Progenitor cell of endocrine pancreas (in vitro differentiated cells): ENCODE measurements at regions not wholly inside any gene's neighbourhood (a gene's known extent, or its start where the extent isn't known, plus 50 kb on each side); places are given as distances from the start of the nearest gene placed in this dataset.

Experiments
- DNase-seq: peaks from one replicate; pipeline ENCODE4 v3.0.0; 2021; ENCODE audit warnings: low spot score; ENCODE audit not compliant: unreplicated experiment
- H3K27ac Mint-ChIP-seq: 2 replicates; pipeline ENCODE4 v1.8.0; 2021; ENCODE audit warnings: mild to moderate bottlenecking, moderate library complexity, mixed read lengths
- H3K27me3 Mint-ChIP-seq: 2 replicates; pipeline ENCODE4 v1.8.0; 2021; ENCODE audit warnings: mixed read lengths
- H3K36me3 Mint-ChIP-seq: 2 replicates; pipeline ENCODE4 v1.8.0; 2022; ENCODE audit warnings: mixed read lengths; ENCODE audit not compliant: insufficient read depth
- H3K4me1 Mint-ChIP-seq: 2 replicates; pipeline ENCODE4 v1.8.0; 2021; ENCODE audit warnings: low read depth, mixed read lengths
- H3K4me3 Mint-ChIP-seq: 2 replicates; pipeline ENCODE4 v1.8.0; 2021; ENCODE audit warnings: low read depth, mild to moderate bottlenecking, moderate library complexity, mixed read lengths
- H3K9me3 Mint-ChIP-seq: 2 replicates; pipeline ENCODE4 v1.8.0; 2021; ENCODE audit warnings: low read depth, mixed read lengths
- CTCF ChIP-seq: fragments of 200-600 bp; sonication (generic); IDR thresholded peaks from one replicate; pipeline ENCODE4 v1.5.0; 2021; ENCODE audit warnings: antibody characterized with exemption, mild to moderate bottlenecking; ENCODE audit not compliant: unreplicated experiment

GRCh38 chr2:153179808-153180207 is 298.8 kb downstream of the RPRM start:
- peaks cover 3% of the 10 kb centered on the region for H3K9me3 Mint-ChIP-seq
- no peak for TF ChIP-seq CTCF

GRCh38 chr2:153169609-153170008 is 309.0 kb downstream of the RPRM start:
- no peaks in the 10 kb centered on the region for H3K27me3 Mint-ChIP-seq
- no peak for DNase-seq
- peaks cover 1% of the 10 kb centered on the region for H3K36me3 Mint-ChIP-seq
- no peak for TF ChIP-seq CTCF
- H3K4me3 Mint-ChIP-seq = no peak overlapping the region
- peaks cover 14% of the 10 kb centered on the region for H3K4me1 Mint-ChIP-seq
- peaks cover 5% of the 10 kb centered on the region for H3K9me3 Mint-ChIP-seq
- H3K27ac Mint-ChIP-seq = peak overlapping the region; percentile 27

More at GRCh38 chr2:153179808-153180207, 298.8 kb downstream of the RPRM start:
- H3K27ac Mint-ChIP-seq = no peak overlapping the region
- no peaks in the 10 kb centered on the region for H3K36me3 Mint-ChIP-seq
- H3K4me3 Mint-ChIP-seq = no peak overlapping the region
- no peak for DNase-seq
- no peaks in the 10 kb centered on the region for H3K27me3 Mint-ChIP-seq
- H3K4me1 Mint-ChIP-seq = no peaks in the 10 kb centered on the region

- Mint-ChIP-seq H3K27ac (no peak overlapping the region), H3K4me1 (peaks cover 15% of the 10 kb centered on the region), H3K36me3 (no peaks in the 10 kb centered on the region), H3K27me3 (peaks cover 6% of the 10 kb centered on the region), H3K9me3 (no peaks in the 10 kb centered on the region), H3K4me3 (no peak overlapping the region)
- DNase-seq = no peak
- no peak for TF ChIP-seq CTCF
Measured at GRCh38 chr2:153165021-153165420, 313.5 kb downstream of the RPRM start.

- Mint-ChIP-seq H3K27ac (no peak overlapping the region), H3K4me3 (no peak overlapping the region)
- TF ChIP-seq CTCF = peak; percentile 68
Measured at GRCh38 chr2:153163055-153163454, 315.5 kb downstream of the RPRM start.

GRCh38 chr2:153156743-153157142 is 321.8 kb downstream of the RPRM start:
- no peak overlapping the region for H3K27ac Mint-ChIP-seq
- H3K4me3 Mint-ChIP-seq = no peak overlapping the region
- TF ChIP-seq CTCF = no peak
- H3K36me3 Mint-ChIP-seq = no peaks in the 10 kb centered on the region
- H3K4me1 Mint-ChIP-seq = peaks cover 1% of the 10 kb centered on the region
- peaks cover 6% of the 10 kb centered on the region for H3K27me3 Mint-ChIP-seq
- H3K9me3 Mint-ChIP-seq = peaks cover 18% of the 10 kb centered on the region
- DNase-seq = no peak

More at GRCh38 chr2:153163055-153163454, 315.5 kb downstream of the RPRM start:
- Mint-ChIP-seq H3K36me3 (no peaks in the 10 kb centered on the region), H3K9me3 (no peaks in the 10 kb centered on the region), H3K27me3 (peaks cover 6% of the 10 kb centered on the region), H3K4me1 (peaks cover 6% of the 10 kb centered on the region)
- DNase-seq = peak; percentile 11
